Stimulated activated CD4-positive, alpha-beta T cell treated with anti-CD3 and anti-CD28 coated beads, Interleukin-4, amount 100 ng/mL, for 48 hours (primary cell): ENCODE measurements at regions not wholly inside any gene's neighbourhood (a gene's known extent, or its start where the extent isn't known, plus 50 kb on each side); places are given as distances from the start of the nearest gene placed in this dataset.

Experiments used
- DNase-seq, 2 donors: peaks; one replicate each; pipeline ENCODE4 v3.0.0-alpha.2; 2020; ENCODE audit warnings: low read depth in 2 of 2

GRCh38 chr9:20042128-20042711 is 253.4 kb upstream of the SLC24A2 start:
- DNase-seq, result no peak

DNA sequence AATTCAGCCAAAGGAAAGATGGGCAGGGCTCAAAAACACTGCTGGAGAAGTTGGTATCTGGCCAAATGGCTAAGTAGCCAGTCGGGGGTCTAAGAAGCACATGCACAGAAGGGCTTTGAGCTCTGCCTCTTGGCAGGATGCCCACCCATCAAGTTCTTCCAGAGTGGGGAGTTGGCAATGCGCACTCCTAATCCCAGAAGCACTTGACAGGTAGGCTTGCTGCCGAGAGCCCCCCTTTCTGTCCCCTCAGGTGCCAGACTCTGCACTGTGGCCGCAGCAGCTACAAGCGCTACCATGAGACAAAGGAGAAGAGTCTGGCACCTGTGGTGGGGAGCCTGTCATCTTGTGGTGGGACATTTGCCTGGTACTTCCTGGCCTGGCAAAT is 252.9 kb upstream of the SLC24A2 start:
- DNase-seq, result no peak

GRCh38 chr9:20040991-20041696 is 252.3 kb upstream of the SLC24A2 start:
- DNase-seq, result no peak

DNA sequence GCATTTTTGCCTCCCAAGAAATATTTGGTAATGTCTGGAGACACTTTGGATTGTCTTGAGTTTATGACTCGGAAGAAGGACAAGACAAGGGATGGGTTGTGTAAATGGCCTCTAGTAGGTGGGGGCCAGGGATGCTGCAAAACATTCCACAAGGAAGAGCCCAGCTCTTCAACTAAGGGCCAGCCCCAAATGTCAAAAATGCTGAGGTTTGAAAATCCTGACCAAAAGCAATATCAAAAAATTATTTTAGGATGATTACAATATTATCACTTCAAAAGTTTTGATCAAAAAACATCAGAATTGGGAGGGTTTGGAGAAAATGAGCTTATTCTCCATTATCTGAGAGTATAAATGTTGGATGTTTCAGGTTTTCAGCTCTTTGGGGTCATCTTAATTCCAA is 248.9 kb upstream of the SLC24A2 start:
- DNase-seq, result no peak

GRCh38 chr9:20033511-20033910 is 244.7 kb upstream of the SLC24A2 start:
- no peak for DNase-seq

- DNase-seq, result no peak
Measured at GRCh38 chr9:20032413-20033006, 243.7 kb upstream of the SLC24A2 start.

DNA sequence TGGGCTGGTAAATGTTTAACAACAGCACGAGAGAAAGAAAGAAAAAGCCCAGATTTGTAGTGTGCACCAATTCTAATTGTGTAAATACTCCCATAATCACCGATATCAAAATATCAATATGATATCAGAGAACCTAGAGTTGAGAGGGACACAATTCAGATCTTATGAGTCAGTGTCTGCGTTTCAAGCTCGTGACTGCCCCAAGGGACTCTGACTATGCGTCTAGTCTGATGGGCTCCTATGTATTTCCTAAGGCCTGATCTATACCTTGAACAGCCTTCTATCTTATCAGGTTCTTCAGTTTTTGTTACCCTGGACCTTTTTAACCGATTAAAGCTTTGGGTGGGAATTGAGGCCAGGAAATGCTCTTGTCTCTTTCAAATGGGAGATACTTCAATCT is 243.0 kb upstream of the SLC24A2 start:
- no peak for DNase-seq

DNA sequence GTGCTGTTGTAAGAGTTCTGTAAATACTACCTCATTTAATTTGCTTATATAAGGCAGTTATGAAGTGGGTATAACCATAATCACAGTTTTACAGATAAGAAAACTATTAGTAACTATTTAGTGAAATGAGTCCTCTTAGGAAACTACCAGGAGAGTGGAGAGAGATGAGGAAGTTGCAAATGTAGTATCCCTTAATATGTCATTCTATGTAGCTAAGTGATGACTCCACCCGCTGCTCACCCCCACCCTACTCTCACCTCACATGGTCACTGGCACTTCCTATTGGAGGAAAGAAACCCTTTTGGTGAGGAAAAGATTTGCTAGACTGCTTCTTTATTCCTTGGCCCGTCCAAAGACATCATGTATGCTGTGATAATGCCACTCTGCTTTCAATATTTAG is 241.8 kb upstream of the SLC24A2 start:
- DNase-seq, result no peak

DNA sequence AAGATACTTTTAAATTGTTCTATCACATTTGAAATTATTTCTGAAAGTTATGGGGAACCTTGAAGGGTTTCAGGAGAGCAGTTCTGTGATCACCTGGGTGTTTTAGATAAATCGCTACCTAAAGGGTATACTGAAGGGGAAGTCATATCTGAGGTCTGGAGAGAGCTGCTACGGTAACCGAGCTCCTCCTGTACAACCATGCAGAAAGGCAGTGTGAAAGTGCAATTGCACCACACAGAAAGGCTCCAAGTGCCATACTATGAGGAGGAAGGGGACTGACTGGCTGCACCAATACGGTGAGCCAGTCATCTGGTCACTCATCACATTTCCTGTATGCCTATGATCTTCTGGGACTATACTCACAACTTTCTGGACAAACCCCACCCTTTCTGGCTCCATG is 241.4 kb upstream of the SLC24A2 start:
- DNase-seq, result no peak

DNA sequence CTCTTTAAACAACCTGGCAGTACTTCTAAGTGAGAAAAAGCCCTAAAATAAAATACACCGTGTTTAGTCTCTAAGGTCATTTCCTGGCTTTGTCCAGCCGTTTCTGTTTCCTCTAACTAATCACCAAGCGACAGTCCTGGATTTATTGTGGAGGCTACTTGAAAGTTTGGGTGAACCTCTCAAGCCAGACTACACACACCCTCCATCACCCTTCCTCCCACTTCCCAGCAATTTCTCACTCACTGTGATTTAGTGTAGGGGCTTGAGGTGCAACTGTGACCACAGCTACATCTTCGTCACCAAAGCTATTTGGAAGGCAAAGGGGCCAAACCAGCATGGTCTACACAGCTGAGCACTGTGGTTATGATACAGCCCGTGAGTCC is 240.0 kb upstream of the SLC24A2 start:
- DNase-seq, result no peak

- no peak for DNase-seq
Measured at GRCh38 chr9:20028192-20028848, 239.5 kb upstream of the SLC24A2 start.

- no peak for DNase-seq
Measured at GRCh38 chr9:20023961-20024571, 235.2 kb upstream of the SLC24A2 start.

GRCh38 chr9:20023210-20023905 is 234.5 kb upstream of the SLC24A2 start:
- DNase-seq, result no peak

GRCh38 chr9:20022410-20022809 is 233.6 kb upstream of the SLC24A2 start:
- no peak for DNase-seq

DNA sequence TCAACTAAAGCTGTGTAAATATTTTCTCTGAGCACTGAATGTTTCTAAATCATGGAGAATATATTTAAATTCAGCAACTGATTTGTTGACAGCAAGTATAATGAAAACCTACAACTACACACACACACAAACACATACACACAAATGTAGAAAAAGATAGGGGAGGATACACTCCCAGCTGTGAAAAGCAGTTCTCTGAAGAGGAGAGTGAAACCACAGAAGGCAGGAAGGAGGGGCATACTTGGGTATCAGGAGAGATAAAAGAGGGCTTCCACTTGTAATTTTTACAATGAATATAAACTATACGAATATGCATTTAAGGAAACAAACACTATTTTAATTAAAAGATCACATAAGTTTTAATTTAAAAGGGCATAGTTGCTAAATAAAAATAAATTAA is 227.8 kb upstream of the SLC24A2 start:
- no peak for DNase-seq

DNA sequence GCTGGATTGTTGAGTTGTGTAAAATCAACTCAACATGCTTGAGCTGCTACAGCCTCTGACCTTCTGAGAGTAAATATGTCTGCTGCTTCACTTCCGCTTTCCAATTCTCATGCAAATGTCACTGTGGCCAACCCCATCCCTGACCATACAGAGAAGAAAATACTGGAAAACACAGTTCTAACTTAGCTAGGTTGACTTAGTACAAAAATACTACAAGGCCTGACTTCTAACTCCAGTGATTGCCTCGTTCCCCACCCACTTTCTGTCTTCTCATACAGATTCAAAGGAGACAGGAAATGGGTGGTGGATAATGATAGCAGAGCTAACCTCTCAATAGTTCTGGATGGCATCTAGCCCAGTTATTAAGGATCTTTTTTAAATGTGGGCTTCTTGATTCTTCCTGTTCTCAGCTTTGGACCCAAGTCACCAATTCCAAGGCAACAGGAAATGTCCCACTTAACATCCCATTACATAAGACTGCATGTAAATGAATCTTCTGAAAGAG is 226.6 kb upstream of the SLC24A2 start:
- DNase-seq, result no peak

DNA sequence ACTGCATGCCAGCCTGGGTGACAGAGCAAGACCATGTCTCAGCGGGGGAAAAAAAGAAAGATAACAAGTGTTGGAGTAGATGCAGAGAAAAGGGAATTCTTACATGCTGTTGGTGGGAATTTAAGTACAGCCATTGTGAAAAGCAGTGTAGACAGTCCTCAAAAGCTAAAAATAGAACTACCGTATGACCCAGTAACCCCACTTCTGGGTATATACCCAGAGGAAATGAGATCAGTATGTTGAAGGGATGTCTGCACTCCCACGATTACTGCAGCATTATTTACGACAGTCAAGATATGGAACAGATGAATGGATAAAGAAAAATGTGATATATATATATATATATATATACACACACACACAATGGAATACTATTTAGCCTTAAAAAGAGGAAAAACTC is 225.3 kb upstream of the SLC24A2 start:
- DNase-seq, result no peak

- no peak for DNase-seq
Measured at GRCh38 chr9:20012232-20012631, 223.4 kb upstream of the SLC24A2 start.

DNA sequence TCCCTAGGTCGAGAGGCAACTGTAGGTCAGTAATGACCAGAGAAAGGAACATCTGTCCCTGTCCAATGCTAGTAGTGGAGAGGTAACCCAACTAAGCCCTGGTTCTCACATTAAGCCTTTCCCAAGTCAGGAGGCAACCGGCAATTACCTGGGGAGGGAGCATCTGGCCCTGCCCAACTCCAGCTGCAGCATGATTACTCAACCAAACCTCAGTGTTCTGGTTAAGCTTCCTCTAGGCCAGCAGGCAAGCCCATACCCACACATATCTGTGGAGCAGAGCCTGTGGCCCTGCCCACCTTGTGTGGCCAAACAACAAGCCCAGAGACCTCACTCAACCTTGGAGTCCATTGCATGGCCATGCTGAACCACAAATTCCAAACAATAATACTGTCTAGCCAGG is 220.8 kb upstream of the SLC24A2 start:
- no peak for DNase-seq

DNA sequence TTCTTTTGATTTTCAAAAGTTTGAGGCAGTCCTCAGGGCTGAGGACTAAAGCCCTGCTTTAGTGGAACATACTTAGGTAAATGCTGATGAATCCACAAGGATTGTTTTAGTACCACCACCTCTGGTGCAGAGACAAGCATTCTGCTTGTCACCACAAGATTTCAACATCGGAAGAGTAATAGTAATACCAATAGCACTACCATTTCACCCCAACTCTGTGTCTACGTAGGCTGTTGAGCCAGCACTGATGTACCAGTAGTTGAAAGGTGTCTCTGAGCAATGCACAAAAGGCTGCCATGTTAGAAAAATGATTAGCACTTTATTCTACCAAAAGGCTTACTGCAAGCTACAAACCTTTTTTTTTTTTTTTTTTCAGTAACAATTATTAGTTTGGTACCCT is 213.2 kb upstream of the SLC24A2 start:
- DNase-seq, result no peak

- DNase-seq, result no peak
Measured at GRCh38 chr9:20001058-20001457, 212.2 kb upstream of the SLC24A2 start.
